ENCODE measurements at regions not wholly inside any gene's neighbourhood (a gene's known extent, or its start where the extent isn't known, plus 50 kb on each side); places are given as distances from the start of the nearest gene placed in this dataset.

DNA sequence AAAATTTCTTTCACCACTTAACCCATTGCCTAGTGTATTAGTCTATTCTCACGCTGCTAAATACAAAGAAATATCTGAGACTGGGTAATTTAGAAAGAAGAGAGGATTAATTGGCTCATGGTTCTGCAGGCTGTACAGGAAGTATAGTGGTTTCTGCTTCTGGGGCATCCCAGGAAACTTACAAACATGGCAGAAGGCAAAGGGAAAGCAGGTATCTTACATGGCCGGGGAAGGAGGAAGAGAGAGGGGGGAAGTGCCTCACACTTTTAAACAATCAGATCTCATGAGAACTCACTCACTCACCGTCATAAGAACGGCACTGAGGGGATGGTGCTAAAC lies 931.4 kb upstream of the SOX9 start:
- TF ChIP-seq CTCF (IDR thresholded peaks at IDR 0.05): no peak
- TF ChIP-seq POLR2AphosphoS5 (IDR thresholded peaks at IDR 0.05): no peak
- TF ChIP-seq EP300 (IDR thresholded peaks at IDR 0.05): no peak
- no peak for TF ChIP-seq POLR2A (IDR thresholded peaks at IDR 0.05; ENCODE audit: low read depth)
